Spleen (tissue), 7 donors: ENCODE measurements at regions not wholly inside any gene's neighbourhood (a gene's known extent, or its start where the extent isn't known, plus 50 kb on each side); places are given as distances from the start of the nearest gene placed in this dataset.

Source experiments
- POLR2A ChIP-seq, 3 donors: fragments of 450-650 bp; IDR thresholded peaks; one replicate each; pipeline ENCODE4 v1.5.1; 2017; ENCODE audit warnings: antibody characterized with exemption in 3 of 3, mild to moderate bottlenecking in 1 of 3
- POLR2AphosphoS5 ChIP-seq, 3 donors: sonication (generic); formaldehyde crosslinking; IDR thresholded peaks; one replicate each; pipeline ENCODE4 v1.5.1; 2017; ENCODE audit warnings: antibody characterized with exemption in 3 of 3
- TF ChIP-seq, protein P1 (sequence below), 11 experiments: fragments of 200-600 bp in 7 of 11; fragments of 450-650 bp in 4 of 11; sonication (generic) in 4 of 11; IDR thresholded peaks in 8 of 11; conservative IDR thresholded peaks in 3 of 11; 1 replicate in 7 of 11; 2 replicates in 4 of 11; pipeline versions ENCODE4 v1.4.0 to v1.8.0; 2016 to 2021; ENCODE audit warnings: antibody characterized with exemption in 11 of 11, inconsistent platforms in 4 of 11, mild to moderate bottlenecking in 1 of 11
- donor health status: DM: no; HTN: no; CAD: no; lungs with moderate emphysema.
- donor health status: DM: no; HTN: no; CAD: no.
- donor health status: DM: no; HTN: no; CAD: no.

DNA sequence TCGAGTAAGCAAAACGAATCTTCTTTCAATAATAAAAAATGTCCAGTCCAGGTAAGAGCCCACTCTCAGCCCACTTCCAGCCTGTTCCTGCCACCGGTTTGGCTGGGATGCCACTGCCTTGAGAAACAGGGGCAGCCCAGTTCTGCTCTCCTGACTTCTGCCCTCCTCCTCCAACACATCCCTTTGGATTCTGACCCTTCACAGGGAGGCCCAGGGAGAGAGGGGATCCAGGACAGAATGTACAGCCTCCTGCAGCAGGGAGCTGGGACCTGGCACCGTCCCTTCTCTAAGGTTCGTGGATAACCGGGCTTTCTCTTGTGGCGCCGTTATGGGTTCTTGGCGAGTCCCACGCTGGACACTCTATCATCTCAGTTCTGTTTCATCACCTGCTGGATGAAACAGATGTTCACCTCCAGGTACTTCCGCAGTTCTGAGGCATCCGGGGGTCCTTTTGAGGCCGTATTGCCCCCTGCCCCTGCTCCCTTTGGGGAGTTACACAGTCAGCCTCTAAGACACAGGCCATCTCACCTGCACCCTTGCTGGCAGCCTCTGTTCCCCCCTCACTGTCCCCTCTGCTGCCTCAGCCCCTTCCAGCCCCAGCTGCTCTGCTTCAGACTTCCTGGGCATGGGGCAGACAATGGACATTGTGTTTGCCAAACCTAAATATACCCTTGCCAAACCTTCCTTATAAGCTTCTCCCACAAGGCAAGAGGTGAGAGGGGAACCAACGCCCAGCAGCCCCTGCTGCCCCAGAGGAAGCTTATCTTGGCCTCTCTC, 203.8 kb upstream of the ZMIZ1 start:
- TF ChIP-seq, protein P1, sequence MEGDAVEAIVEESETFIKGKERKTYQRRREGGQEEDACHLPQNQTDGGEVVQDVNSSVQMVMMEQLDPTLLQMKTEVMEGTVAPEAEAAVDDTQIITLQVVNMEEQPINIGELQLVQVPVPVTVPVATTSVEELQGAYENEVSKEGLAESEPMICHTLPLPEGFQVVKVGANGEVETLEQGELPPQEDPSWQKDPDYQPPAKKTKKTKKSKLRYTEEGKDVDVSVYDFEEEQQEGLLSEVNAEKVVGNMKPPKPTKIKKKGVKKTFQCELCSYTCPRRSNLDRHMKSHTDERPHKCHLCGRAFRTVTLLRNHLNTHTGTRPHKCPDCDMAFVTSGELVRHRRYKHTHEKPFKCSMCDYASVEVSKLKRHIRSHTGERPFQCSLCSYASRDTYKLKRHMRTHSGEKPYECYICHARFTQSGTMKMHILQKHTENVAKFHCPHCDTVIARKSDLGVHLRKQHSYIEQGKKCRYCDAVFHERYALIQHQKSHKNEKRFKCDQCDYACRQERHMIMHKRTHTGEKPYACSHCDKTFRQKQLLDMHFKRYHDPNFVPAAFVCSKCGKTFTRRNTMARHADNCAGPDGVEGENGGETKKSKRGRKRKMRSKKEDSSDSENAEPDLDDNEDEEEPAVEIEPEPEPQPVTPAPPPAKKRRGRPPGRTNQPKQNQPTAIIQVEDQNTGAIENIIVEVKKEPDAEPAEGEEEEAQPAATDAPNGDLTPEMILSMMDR (IDR thresholded peaks at IDR 0.05 in 8 of 11, conservative IDR thresholded peaks at IDR 0.05 in 3 of 11) = no peak
- no peak for TF ChIP-seq POLR2A (IDR thresholded peaks at IDR 0.05)
- no peak for TF ChIP-seq POLR2AphosphoS5 (IDR thresholded peaks at IDR 0.05)
